AG10803 (cell line): ENCODE measurements at regions not wholly inside any gene's neighbourhood (a gene's known extent, or its start where the extent isn't known, plus 50 kb on each side); places are given as distances from the start of the nearest gene placed in this dataset.

Experiments
- DNase-seq: peaks from one replicate; pipeline ENCODE4 v3.0.0; 2010; ENCODE audit warnings: low read depth
- H3K4me3 ChIP-seq: 2 replicates; pipeline ENCODE4 v1.5.1; 2011; ENCODE audit warnings: mild to moderate bottlenecking, low read length, control low read depth
- TF ChIP-seq, protein P1 (sequence below): conservative IDR thresholded peaks from 2 replicates; pipeline ENCODE4 v1.5.1; 2011; ENCODE audit warnings: mild to moderate bottlenecking, low read length, control low read depth, inconsistent platforms

DNA sequence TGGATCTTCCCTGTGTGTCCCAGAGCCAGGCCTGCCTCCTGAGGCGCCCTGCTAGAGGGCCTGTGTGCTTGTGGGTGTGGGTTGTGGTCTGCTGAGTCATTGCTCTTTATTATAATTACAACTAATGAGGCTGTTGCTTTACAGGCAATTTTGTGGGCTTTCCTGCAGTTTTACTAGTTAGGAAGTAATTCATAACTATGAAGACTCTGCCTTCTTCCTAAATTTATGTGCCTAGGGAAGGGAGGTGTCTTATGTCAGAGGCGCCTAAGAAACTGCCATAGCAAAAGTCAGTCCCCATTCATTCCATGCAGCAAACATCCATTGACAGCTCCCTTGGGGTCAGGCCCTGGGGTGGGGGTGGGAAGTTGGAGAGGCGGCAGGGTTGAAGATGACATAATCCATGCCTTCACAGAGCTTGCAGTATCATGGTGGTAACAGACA is 359.2 kb downstream of the IDS start:
- no peak for DNase-seq
- TF ChIP-seq, protein P1, sequence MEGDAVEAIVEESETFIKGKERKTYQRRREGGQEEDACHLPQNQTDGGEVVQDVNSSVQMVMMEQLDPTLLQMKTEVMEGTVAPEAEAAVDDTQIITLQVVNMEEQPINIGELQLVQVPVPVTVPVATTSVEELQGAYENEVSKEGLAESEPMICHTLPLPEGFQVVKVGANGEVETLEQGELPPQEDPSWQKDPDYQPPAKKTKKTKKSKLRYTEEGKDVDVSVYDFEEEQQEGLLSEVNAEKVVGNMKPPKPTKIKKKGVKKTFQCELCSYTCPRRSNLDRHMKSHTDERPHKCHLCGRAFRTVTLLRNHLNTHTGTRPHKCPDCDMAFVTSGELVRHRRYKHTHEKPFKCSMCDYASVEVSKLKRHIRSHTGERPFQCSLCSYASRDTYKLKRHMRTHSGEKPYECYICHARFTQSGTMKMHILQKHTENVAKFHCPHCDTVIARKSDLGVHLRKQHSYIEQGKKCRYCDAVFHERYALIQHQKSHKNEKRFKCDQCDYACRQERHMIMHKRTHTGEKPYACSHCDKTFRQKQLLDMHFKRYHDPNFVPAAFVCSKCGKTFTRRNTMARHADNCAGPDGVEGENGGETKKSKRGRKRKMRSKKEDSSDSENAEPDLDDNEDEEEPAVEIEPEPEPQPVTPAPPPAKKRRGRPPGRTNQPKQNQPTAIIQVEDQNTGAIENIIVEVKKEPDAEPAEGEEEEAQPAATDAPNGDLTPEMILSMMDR = no peak
- no peak overlapping the region for H3K4me3 ChIP-seq

DNA sequence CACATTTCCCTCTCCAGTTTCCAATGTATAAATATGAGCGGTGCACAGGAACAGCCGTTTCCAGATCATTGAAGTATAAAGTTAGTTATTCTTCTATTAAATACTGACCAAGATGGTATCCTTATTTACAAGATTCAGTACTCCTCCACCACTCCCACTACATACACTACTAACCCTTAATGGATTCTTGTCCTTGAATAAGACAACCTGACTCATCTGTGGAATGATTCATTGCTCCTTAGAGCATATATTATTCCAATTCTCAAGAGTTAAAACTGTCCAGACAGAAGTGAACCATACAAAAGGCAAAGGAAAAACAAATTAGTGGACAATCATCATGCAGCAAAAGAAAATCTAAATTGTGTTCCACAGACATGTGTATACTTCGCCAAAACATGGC is 373.3 kb downstream of the IDS start:
- H3K4me3 ChIP-seq = no peak overlapping the region
- no peak for DNase-seq
- TF ChIP-seq, protein P1 = no peak

DNA sequence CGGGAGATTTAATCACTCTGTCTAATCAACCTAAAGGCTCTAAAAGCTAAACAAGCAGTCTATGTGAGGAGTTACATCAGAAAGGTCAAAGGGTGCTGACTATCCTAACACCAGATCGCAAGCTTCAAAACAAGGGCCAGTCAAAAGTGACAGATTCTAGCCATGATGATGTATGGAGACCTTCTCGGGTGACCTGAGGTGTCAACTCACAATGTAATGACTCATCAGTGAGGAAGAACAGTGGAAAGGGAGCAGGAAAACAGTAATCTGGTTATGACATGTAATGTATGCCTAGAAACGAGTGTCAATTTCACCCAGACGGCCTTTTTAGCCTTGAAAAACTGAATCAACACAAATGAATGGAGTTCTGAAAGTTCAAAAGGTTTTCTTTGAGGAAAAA is 375.3 kb downstream of the IDS start:
- TF ChIP-seq, protein P1 = no peak
- DNase-seq = no peak
- H3K4me3 ChIP-seq = no peak overlapping the region

DNA sequence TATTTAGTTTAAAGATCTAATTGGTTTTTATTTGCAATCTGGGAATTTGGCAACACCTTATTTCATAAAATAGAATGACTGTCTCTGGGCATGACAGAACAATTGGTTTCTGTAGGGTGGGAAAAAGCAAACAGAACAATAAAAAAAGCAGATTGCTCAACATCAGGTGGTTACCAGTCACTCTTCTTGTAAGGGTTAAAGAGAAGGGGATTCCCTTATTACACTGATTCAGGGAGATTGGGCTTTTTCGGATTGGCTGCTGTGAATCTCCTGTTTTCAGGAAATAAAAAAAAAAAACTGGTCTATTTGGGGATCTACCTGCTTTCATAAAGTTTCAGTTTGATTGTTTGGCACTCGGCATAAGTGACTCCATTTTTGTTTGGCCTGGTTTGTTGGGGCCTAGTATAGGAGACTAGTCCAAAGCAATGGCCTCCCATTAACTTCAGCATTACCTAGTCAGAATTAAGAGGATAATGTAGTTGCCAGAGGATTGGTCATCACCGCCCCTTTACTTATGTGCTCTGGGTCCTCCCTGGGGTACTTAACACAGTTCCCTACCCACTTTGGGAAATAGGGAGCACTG is 380.5 kb downstream of the IDS start:
- no peak overlapping the region for H3K4me3 ChIP-seq
- no peak for DNase-seq
- TF ChIP-seq, protein P1 = no peak

DNA sequence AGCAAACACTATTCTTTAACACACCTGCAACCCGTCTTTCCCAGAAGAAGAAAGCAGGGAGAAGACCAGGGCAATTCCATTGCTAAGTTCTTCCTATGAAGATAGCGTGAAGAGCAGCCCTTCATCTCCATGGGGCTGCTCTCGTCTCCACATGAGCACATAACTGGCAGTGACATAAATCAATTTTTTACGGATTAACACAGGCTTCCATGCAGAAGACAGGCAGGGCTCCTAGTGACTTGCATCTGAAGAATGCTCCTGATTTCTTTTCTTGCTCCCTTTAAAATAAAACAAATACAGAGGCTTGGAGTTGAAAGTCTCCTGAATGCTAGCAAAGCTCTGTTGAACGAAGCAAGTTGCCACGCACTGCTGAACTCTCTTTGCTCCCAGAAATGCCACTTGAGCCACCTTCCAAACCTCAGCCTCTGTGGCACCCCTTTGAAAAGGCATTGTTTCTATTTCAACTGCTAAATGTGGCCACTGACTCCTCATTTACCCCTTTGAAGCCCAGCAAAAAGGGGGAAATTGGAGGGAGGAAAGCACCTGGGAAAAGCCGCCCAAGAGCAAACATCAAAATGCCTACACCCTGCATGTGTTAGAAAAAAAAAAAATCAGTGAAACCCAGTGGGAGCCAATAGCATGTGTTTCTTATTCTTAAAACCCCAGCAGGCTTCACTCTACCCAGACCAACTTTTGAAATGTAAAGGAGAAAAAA is 383.7 kb downstream of the IDS start:
- TF ChIP-seq, protein P1 = no peak
- DNase-seq = no peak
- no peak overlapping the region for H3K4me3 ChIP-seq

DNA sequence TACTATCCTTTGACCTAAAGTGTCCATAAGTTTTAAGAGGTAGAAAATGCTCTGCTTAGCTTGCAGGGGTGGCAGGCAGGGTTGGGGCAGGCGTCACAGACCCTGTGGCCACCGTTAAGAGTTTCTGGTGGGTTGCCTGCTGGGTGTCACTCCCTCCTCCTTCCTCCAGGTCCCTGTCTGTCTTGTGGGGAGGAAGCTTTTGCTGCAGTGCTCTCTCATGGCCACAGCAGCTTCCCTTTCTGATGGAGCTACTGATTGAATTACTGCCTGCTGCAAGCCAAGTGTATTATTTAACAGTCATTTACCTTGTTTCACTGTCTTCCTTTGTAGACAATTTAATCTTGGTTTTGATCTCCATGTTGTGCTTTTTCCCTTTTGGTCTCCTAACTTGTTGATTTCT is 384.6 kb downstream of the IDS start:
- TF ChIP-seq, protein P1 = no peak
- DNase-seq = no peak
- H3K4me3 ChIP-seq = no peak overlapping the region

DNA sequence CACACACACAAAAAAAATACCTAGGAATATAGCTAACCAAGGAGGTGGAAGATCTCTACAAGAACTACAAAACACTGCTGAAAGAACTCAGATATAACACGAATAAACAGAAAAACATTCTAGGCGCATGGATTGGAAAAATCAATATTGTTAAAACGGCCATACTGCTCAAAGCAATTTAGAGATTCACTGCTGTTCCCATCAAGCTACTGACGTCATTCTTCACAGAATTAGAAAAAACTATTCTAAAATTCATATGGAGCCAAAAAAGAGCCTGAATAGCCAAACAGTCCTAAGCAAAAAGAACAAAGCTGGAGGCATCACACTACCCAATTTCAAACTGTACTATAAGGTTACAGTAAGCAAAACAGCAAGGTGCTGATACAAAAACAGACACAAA is 390.2 kb downstream of the IDS start:
- DNase-seq = no peak
- TF ChIP-seq, protein P1 = no peak
- H3K4me3 ChIP-seq = no peak overlapping the region
